GM18520 (cell line): ENCODE measurements at regions not wholly inside any gene's neighbourhood (a gene's known extent, or its start where the extent isn't known, plus 50 kb on each side); places are given as distances from the start of the nearest gene placed in this dataset.
"Not testable (repeated sequence)": the region's sequence is repeated elsewhere in the genome, so short reads cannot be mapped to it uniquely, and the experiment has no call there.

Experiments
- ATAC-seq: cut with Tn5 transposase; IDR thresholded peaks from one replicate; pipeline ENCODE4 v1.9.1; 2021; ENCODE audit not compliant: unreplicated experiment

- no peak for ATAC-seq
Observed at GRCh38 chr7:121745856-121746255, 127.1 kb upstream of the PTPRZ1 start.

GRCh38 chr7:121744877-121745276, 128.1 kb upstream of the PTPRZ1 start:
- no peak for ATAC-seq

GRCh38 chr7:121744319-121744718, 128.6 kb upstream of the PTPRZ1 start:
- peak; percentile 63 for ATAC-seq

GRCh38 chr7:121741896-121742295, 131.1 kb upstream of the PTPRZ1 start:
- ATAC-seq: no peak

GRCh38 chr7:121739465-121739864, 133.5 kb upstream of the PTPRZ1 start:
- no peak for ATAC-seq

GRCh38 chr7:121730869-121731268, 142.1 kb upstream of the PTPRZ1 start:
- ATAC-seq: no peak

GRCh38 chr7:121714559-121715303, 158.2 kb upstream of the PTPRZ1 start:
- no peak for ATAC-seq

GRCh38 chr7:121712961-121713360, 160.0 kb upstream of the PTPRZ1 start:
- not testable (repeated sequence) for ATAC-seq

- no peak for ATAC-seq
Observed at GRCh38 chr7:121697731-121698316, 175.1 kb upstream of the PTPRZ1 start.

GRCh38 chr7:121696954-121697353, 176.0 kb upstream of the PTPRZ1 start:
- ATAC-seq: no peak

- ATAC-seq: no peak
Observed at GRCh38 chr7:121689749-121690148, 183.2 kb upstream of the PTPRZ1 start.

GRCh38 chr7:121681700-121682099, 191.3 kb upstream of the PTPRZ1 start:
- no peak for ATAC-seq

GRCh38 chr7:121676168-121676567, 196.8 kb upstream of the PTPRZ1 start:
- ATAC-seq: no peak

GRCh38 chr7:121674455-121674854, 198.5 kb upstream of the PTPRZ1 start:
- ATAC-seq: not testable (repeated sequence)

- no peak for ATAC-seq
Observed at GRCh38 chr7:121669144-121669543, 203.8 kb upstream of the PTPRZ1 start.

- no peak for ATAC-seq
Observed at GRCh38 chr7:121666306-121666705, 206.7 kb upstream of the PTPRZ1 start.

- ATAC-seq: no peak
Observed at GRCh38 chr7:121643320-121643719, 229.6 kb upstream of the PTPRZ1 start.

- ATAC-seq: no peak
Observed at GRCh38 chr7:121639705-121640104, 233.3 kb upstream of the PTPRZ1 start.

GRCh38 chr7:121638286-121638685, 234.7 kb upstream of the PTPRZ1 start:
- no peak for ATAC-seq

GRCh38 chr7:121634356-121634755, 238.2 kb upstream of the FAM3C start:
- ATAC-seq: no peak

GRCh38 chr7:121633186-121633585, 237.1 kb upstream of the FAM3C start:
- ATAC-seq: no peak

- no peak for ATAC-seq
Observed at GRCh38 chr7:121624958-121625357, 228.8 kb upstream of the FAM3C start.
